ENCODE measurements at regions not wholly inside any gene's neighbourhood (a gene's known extent, or its start where the extent isn't known, plus 50 kb on each side); places are given as distances from the start of the nearest gene placed in this dataset.

DNA sequence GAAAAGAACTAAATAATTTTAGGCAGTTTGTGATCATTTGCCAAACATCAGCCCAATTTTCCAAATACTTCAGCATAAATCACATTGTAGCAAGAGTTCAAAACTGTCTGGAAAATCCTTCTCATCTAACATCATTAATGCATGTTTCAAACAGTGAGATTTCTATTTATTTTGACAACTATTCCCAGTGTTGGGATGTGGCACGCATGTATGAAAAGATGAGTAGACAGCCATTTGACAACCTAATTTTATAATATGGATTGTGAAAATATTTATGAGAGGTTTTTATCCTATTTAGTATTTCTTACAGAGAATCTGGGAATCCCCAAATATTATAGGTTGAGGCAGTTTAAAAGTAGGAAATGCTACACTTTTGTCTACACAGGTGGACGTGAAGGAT is 357.6 kb upstream of the ARID1B start:
- Histone ChIP-seq H3K36me3 (ENCODE audit: control insufficient read depth, insufficient read depth, low read length) (no peaks in the 10 kb centered on the region), H3K4me1 (ENCODE audit: control insufficient read depth, insufficient read depth, low read length) (no peaks in the 10 kb centered on the region), H3K9ac (ENCODE audit: low read length) (no peak overlapping the region), H3K27me3 (ENCODE audit: control insufficient read depth, insufficient read depth, low read length) (no peaks in the 10 kb centered on the region), H3K4me3 (ENCODE audit: low read length) (no peak overlapping the region), H3K27ac (ENCODE audit: low read depth, low read length) (no peak overlapping the region)

DNA sequence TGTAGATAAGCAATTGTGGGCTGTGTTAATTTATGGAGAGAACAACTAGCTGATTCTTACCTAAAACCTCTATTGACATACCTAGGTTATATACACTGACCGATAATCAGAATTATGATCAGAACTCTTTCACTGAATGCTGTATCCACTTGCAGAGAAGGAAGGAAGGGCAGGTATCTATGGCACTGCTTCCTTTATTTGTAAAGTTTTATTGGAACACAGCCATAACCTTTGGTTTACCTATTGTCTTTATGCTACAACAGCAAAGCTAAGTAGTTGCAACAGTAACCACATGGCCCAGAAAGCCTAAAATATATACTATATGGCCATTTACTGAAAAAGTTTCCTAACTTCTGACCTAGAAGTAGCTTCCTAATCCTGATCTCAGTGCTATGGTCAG is 358.9 kb upstream of the ARID1B start:
- Histone ChIP-seq H3K36me3 (ENCODE audit: control insufficient read depth, insufficient read depth, low read length) (no peaks in the 10 kb centered on the region), H3K27me3 (ENCODE audit: control insufficient read depth, insufficient read depth, low read length) (no peaks in the 10 kb centered on the region), H3K9ac (ENCODE audit: low read length) (no peak overlapping the region), H3K27ac (ENCODE audit: low read depth, low read length) (no peak overlapping the region), H3K4me1 (ENCODE audit: control insufficient read depth, insufficient read depth, low read length) (no peaks in the 10 kb centered on the region), H3K4me3 (ENCODE audit: low read length) (no peak overlapping the region)

DNA sequence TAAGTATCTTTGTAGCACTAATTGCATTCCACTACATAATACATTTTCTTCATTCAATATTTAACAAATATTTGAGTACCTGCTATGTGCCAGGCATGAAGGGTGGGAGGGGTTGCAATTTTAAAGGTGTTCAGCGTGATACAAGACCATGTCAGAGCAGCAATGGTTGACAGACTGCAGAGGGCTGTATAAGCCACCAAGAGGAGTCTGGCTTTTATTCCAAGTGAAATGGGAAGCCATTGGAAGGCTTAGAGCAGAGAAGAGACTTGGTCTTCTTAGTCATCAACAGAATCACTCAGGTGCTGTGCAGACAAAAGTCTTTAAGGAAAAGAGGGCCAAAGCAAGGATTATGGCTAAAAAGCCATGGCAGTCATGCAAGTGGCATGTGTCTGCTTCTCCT is 360.8 kb upstream of the ARID1B start:
- Histone ChIP-seq H3K4me1 (ENCODE audit: control insufficient read depth, insufficient read depth, low read length) (no peaks in the 10 kb centered on the region), H3K27me3 (ENCODE audit: control insufficient read depth, insufficient read depth, low read length) (no peaks in the 10 kb centered on the region), H3K36me3 (ENCODE audit: control insufficient read depth, insufficient read depth, low read length) (no peaks in the 10 kb centered on the region), H3K9ac (ENCODE audit: low read length) (no peak overlapping the region), H3K4me3 (ENCODE audit: low read length) (no peak overlapping the region), H3K27ac (ENCODE audit: low read depth, low read length) (no peak overlapping the region)

DNA sequence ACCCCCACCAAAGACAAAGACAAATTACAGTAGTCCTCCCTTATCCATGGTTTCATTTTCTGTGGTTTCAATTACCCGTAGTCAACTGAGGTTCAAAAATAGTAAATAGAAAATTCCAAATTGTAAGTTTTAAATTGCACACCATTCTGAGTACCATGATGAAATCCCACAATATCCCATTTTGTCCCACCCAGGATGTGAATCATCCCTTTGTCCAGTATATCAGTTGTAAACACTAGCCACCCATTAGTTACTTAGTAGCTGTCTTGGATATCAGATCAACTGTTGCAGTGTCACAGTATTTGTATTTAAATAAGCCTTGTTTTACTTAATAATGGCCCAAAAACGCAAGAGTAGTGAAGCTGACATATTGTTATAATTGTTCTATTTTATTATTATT is 364.0 kb upstream of the ARID1B start:
- no peaks in the 10 kb centered on the region for H3K4me1 ChIP-seq (ENCODE audit: control insufficient read depth, insufficient read depth, low read length)
- H3K9ac ChIP-seq (ENCODE audit: low read length) = no peak overlapping the region
- H3K27me3 ChIP-seq (ENCODE audit: control insufficient read depth, insufficient read depth, low read length) = no peaks in the 10 kb centered on the region
- no peak overlapping the region for H3K27ac ChIP-seq (ENCODE audit: low read depth, low read length)
- H3K4me3 ChIP-seq (ENCODE audit: low read length) = no peak overlapping the region
- no peaks in the 10 kb centered on the region for H3K36me3 ChIP-seq (ENCODE audit: control insufficient read depth, insufficient read depth, low read length)

DNA sequence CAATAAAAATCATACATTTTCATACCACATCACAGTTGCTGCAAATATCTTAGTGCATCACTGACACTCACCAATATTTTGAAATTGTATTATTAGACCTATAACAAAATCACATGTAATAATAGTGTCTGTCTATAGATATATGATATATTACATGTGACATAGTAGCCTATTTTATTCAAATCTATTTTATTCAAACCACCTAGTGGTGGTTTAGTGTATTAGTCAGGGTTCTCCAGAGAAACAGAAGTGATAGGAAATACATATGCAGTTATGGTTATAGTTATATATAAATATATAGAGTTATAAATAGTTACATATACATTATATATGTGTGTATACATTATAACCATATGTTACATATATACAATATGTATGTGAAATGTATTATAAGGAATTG is 366.5 kb upstream of the ARID1B start:
- Histone ChIP-seq H3K27me3 (ENCODE audit: control insufficient read depth, insufficient read depth, low read length) (no peaks in the 10 kb centered on the region), H3K36me3 (ENCODE audit: control insufficient read depth, insufficient read depth, low read length) (no peaks in the 10 kb centered on the region), H3K9ac (ENCODE audit: low read length) (no peak overlapping the region), H3K4me1 (ENCODE audit: control insufficient read depth, insufficient read depth, low read length) (no peaks in the 10 kb centered on the region), H3K4me3 (ENCODE audit: low read length) (no peak overlapping the region), H3K27ac (ENCODE audit: low read depth, low read length) (no peak overlapping the region)

DNA sequence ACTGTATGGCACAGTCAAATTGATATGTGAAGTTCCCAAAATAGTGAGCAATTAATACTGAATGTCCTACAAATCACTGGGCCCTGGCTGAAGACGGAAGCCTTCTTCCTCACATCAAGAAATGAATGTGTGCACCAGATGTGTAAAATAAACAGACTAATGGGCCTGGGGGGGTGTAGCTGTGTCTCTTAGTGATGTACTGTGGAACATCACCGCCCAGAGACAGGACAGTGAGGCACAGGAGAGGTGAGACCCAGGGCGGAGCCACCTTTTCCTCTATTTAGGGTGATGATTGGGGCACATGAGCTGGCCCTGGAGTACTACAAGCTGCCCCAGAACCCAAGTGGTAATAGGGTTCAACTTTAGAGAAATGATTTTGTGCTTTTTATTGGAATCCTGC is 368.5 kb upstream of the ARID1B start:
- Histone ChIP-seq H3K27me3 (ENCODE audit: control insufficient read depth, insufficient read depth, low read length) (no peaks in the 10 kb centered on the region), H3K27ac (ENCODE audit: low read depth, low read length) (no peak overlapping the region), H3K9ac (ENCODE audit: low read length) (no peak overlapping the region), H3K4me3 (ENCODE audit: low read length) (no peak overlapping the region), H3K36me3 (ENCODE audit: control insufficient read depth, insufficient read depth, low read length) (no peaks in the 10 kb centered on the region), H3K4me1 (ENCODE audit: control insufficient read depth, insufficient read depth, low read length) (no peaks in the 10 kb centered on the region)

DNA sequence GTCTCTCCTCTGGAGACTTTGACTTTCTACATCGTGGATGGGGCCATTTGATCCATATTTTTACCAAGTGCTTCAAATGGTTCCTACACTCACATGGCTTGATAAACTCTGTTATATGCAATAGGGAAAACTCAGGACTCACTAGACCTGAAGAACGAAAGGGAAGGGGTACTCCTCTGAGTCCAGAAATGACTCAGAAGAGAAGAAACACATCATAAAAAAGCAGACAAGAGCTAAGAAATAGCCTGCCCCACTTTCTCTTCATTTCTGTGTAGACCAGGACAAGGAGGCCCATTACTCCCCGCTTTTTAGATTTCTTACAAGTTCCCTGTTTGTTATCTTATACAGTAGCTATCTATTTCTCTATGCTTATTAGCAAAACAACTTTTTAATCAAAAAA is 369.8 kb upstream of the ARID1B start:
- H3K9ac ChIP-seq (ENCODE audit: low read length) = no peak overlapping the region
- no peaks in the 10 kb centered on the region for H3K27me3 ChIP-seq (ENCODE audit: control insufficient read depth, insufficient read depth, low read length)
- no peak overlapping the region for H3K4me3 ChIP-seq (ENCODE audit: low read length)
- H3K36me3 ChIP-seq (ENCODE audit: control insufficient read depth, insufficient read depth, low read length) = no peaks in the 10 kb centered on the region
- no peak overlapping the region for H3K27ac ChIP-seq (ENCODE audit: low read depth, low read length)
- no peaks in the 10 kb centered on the region for H3K4me1 ChIP-seq (ENCODE audit: control insufficient read depth, insufficient read depth, low read length)

DNA sequence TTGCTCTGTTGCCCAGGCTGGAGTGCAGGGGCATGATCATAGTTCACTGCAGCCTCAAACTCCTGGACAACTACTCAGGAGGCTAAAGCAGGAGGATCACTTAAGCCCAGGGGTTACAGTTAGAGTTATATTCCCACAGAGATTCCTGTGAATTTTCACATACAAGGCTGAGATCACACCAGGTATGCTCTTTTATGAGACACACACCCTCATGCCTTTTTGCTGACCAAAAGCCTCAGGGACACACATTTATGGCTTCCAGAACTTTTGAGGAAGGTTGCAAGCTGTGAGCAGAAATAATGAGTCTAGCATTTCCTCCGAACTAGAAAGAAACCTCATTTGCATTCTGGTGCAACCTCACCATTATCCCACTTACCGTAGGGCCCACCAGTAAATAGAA is 370.5 kb upstream of the ARID1B start:
- Histone ChIP-seq H3K4me1 (ENCODE audit: control insufficient read depth, insufficient read depth, low read length) (no peaks in the 10 kb centered on the region), H3K9ac (ENCODE audit: low read length) (no peak overlapping the region), H3K4me3 (ENCODE audit: low read length) (no peak overlapping the region), H3K27ac (ENCODE audit: low read depth, low read length) (no peak overlapping the region), H3K36me3 (ENCODE audit: control insufficient read depth, insufficient read depth, low read length) (no peaks in the 10 kb centered on the region), H3K27me3 (ENCODE audit: control insufficient read depth, insufficient read depth, low read length) (no peaks in the 10 kb centered on the region)

DNA sequence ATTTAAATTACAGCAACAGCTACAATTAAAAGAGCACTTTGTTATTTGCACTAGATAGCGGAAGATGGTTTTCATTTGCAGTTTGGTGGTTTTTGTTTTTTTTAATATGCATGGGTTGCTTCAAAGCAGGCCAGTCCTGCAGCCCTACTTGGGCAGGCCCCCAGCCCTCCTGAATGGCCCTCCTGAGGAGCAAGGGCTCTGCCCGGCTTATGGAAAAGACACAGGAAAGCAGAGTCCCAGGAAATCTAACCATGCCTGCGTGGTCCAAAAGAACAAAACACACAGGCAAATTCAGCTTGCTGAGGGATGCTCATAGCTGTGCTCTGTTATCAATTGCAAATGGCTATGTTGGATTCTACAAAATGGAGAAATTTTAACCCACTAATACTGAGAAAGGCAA is 371.1 kb upstream of the ARID1B start:
- Histone ChIP-seq H3K9ac (ENCODE audit: low read length) (no peak overlapping the region), H3K4me3 (ENCODE audit: low read length) (no peak overlapping the region), H3K4me1 (ENCODE audit: control insufficient read depth, insufficient read depth, low read length) (no peaks in the 10 kb centered on the region), H3K27me3 (ENCODE audit: control insufficient read depth, insufficient read depth, low read length) (no peaks in the 10 kb centered on the region), H3K27ac (ENCODE audit: low read depth, low read length) (no peak overlapping the region), H3K36me3 (ENCODE audit: control insufficient read depth, insufficient read depth, low read length) (no peaks in the 10 kb centered on the region)

DNA sequence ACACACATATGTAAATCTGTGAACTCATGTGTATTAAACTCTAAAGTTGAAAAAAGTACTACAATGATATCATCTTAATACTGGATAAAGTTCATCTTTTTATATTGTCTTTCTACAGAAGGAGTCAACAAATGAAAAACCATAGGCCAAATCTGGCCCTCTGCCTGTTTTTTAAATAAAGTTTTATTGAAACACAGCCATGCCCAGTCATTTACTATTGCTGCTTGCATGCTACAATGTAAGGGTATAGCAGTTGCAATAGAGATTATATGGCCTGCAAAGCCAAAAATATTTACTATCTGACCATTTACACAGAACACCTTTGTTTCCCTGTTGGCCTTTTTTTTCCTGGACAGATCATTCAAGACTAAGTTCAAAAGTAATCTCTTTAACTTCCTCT is 374.6 kb upstream of the ARID1B start:
- Histone ChIP-seq H3K27ac (ENCODE audit: low read depth, low read length) (no peak overlapping the region), H3K4me1 (ENCODE audit: control insufficient read depth, insufficient read depth, low read length) (no peaks in the 10 kb centered on the region), H3K9ac (ENCODE audit: low read length) (no peak overlapping the region), H3K4me3 (ENCODE audit: low read length) (no peak overlapping the region), H3K36me3 (ENCODE audit: control insufficient read depth, insufficient read depth, low read length) (no peaks in the 10 kb centered on the region), H3K27me3 (ENCODE audit: control insufficient read depth, insufficient read depth, low read length) (no peaks in the 10 kb centered on the region)

DNA sequence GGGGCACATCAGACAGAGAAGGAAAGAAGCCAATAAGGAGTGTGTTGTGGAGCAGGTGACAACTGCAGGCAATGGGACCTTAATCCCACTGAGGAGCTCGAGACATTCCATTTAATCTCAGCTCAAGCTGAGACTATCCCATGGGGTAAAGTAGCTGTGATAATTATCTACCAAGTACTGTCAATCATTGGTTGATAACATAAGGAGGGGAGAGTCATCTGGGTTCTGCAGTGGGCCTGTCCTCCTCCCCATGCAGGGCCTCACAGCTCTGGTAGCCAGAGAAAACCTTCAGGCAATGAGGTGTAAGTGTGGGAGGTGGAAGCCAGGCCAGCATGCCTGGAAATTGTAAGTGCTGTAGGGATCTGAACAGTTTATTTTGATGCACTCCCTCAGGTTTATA is 375.0 kb upstream of the ARID1B start:
- H3K27ac ChIP-seq (ENCODE audit: low read depth, low read length) = no peak overlapping the region
- no peaks in the 10 kb centered on the region for H3K4me1 ChIP-seq (ENCODE audit: control insufficient read depth, insufficient read depth, low read length)
- peaks cover 4% of the 10 kb centered on the region for H3K27me3 ChIP-seq (ENCODE audit: control insufficient read depth, insufficient read depth, low read length)
- no peak overlapping the region for H3K4me3 ChIP-seq (ENCODE audit: low read length)
- no peaks in the 10 kb centered on the region for H3K36me3 ChIP-seq (ENCODE audit: control insufficient read depth, insufficient read depth, low read length)
- no peak overlapping the region for H3K9ac ChIP-seq (ENCODE audit: low read length)

DNA sequence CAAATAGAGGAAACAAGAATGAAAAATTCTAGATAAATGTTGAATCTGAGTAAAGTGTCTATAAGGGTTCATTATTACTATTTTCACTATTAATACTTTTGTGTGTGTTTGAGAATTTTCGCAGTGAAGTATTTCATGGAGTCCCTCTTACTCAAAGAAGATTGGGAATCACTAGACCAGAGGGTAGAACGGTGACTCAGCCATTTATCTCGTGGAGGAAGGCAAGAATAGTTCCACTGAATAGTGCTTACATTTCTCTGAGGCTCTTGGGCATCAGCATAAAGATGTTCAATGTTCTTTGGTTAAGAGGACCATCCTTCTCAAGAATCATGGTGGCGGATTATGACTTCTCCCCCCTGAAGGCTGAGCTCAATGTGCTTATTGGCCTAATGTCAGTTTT is 376.7 kb upstream of the ARID1B start:
- no peaks in the 10 kb centered on the region for H3K36me3 ChIP-seq (ENCODE audit: control insufficient read depth, insufficient read depth, low read length)
- H3K4me3 ChIP-seq (ENCODE audit: low read length) = no peak overlapping the region
- H3K9ac ChIP-seq (ENCODE audit: low read length) = no peak overlapping the region
- no peaks in the 10 kb centered on the region for H3K4me1 ChIP-seq (ENCODE audit: control insufficient read depth, insufficient read depth, low read length)
- no peak overlapping the region for H3K27ac ChIP-seq (ENCODE audit: low read depth, low read length)
- H3K27me3 ChIP-seq (ENCODE audit: control insufficient read depth, insufficient read depth, low read length) = peaks cover 4% of the 10 kb centered on the region

DNA sequence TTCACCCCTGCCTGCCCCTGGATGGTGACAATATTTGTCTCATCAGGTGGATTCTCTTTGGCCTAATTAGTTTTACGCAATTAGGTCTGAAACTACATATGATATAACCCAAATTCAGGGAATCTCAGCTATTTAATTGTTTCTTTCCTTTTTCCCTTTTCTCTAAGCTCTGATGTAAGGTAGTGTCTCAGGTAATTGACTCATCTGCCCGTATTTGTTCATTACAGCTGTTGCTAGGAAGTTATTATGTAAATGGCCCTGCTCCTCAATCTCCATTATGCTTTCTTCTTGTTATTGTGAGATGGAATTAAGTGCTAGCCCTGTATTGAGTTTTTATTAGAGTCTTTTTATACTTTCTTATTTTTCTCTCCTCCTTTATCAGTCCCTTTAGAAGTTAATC is 378.2 kb upstream of the ARID1B start:
- Histone ChIP-seq H3K27me3 (ENCODE audit: control insufficient read depth, insufficient read depth, low read length) (peaks cover 4% of the 10 kb centered on the region), H3K36me3 (ENCODE audit: control insufficient read depth, insufficient read depth, low read length) (no peaks in the 10 kb centered on the region), H3K4me1 (ENCODE audit: control insufficient read depth, insufficient read depth, low read length) (no peaks in the 10 kb centered on the region), H3K27ac (ENCODE audit: low read depth, low read length) (no peak overlapping the region), H3K9ac (ENCODE audit: low read length) (no peak overlapping the region), H3K4me3 (ENCODE audit: low read length) (no peak overlapping the region)

DNA sequence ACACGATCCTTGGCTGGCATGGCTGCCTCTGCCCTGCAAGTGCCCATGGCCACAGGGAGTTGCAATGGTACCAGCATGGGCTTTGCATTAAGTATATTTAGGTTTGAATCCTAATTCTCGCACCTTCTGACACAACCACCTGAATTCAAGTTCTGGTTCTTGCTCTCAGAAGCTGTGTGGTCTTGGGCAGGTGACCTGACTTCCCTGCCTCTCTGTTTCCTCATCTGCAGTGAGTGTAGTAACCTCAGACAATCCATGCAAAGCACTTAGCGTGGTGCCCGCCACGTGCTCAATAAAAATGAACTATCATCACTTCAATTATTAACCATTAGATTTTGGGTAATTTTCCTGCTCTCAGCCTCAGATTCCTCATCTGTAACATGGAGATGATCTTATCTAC is 378.8 kb upstream of the ARID1B start:
- Histone ChIP-seq H3K36me3 (ENCODE audit: control insufficient read depth, insufficient read depth, low read length) (no peaks in the 10 kb centered on the region), H3K27me3 (ENCODE audit: control insufficient read depth, insufficient read depth, low read length) (peaks cover 4% of the 10 kb centered on the region), H3K4me3 (ENCODE audit: low read length) (no peak overlapping the region), H3K9ac (ENCODE audit: low read length) (no peak overlapping the region), H3K27ac (ENCODE audit: low read depth, low read length) (no peak overlapping the region), H3K4me1 (ENCODE audit: control insufficient read depth, insufficient read depth, low read length) (no peaks in the 10 kb centered on the region)
